HepG2 (cell line): ENCODE measurements at regions not wholly inside any gene's neighbourhood (a gene's known extent, or its start where the extent isn't known, plus 50 kb on each side); places are given as distances from the start of the nearest gene placed in this dataset.

ENCODE experiments used
- ATAC-seq: fragments of 200-7000 bp; cut with Tn5 transposase; 3 replicates; pipeline ENCODE4 v1.9.1; 2020; ENCODE audit warnings: mild to moderate bottlenecking, moderate library complexity
- BruUV-seq: library from RNA; stranded (reverse); fragments of 400-500 nt; replicated peaks from 2 replicates; lab custom pipeline; 2021; lab: Mats Ljungman, UMichigan
- CTCF ChIA-PET: fragments of 300-600 bp; formaldehyde crosslinking; extraction: SDS; loops from one replicate; lab custom pipeline; 2021; ENCODE audit warnings: low total read pairs, inconsistent platforms, low intra/inter-chr PET ratio; lab: Yijun Ruan, JAX
- POLR2A ChIA-PET: fragments of 350-600 bp; sonication (Branson Sonifier 250); formaldehyde crosslinking; loops from one replicate; lab custom pipeline; 2020; ENCODE audit warnings: antibody characterized with exemption, inconsistent platforms; lab: Yijun Ruan, JAX
- DNase-seq: peaks from one replicate; pipeline ENCODE4 v3.0.0-alpha.2; 2015; ENCODE audit warnings: low spot score
- FAIRE-seq: peaks from 3 replicates; lab custom pipeline; 2011; peaks lifted over from hg19 to GRCh38; lab: Jason Lieb, UNC
- H2AFZ ChIP-seq: one replicate; pipeline ENCODE4 v1.6.1; 2011; ENCODE audit warnings: low read length, inconsistent platforms
- H3K27ac ChIP-seq: fragments of 300-600 bp; 3 replicates; pipeline ENCODE4 v1.8.0; 2011; ENCODE audit warnings: mixed run types, mild to moderate bottlenecking, mixed read lengths, low read length, inconsistent platforms; ENCODE audit not compliant: insufficient read depth; ENCODE audit errors: extremely low read length
- H3K27me3 ChIP-seq, 2 experiments: fragments of 200-600 bp in 1 of 2; 2 replicates in 1 of 2; 3 replicates in 1 of 2; pipeline versions ENCODE4 v1.6.0 to v1.8.0; 2011; ENCODE audit warnings: low read length in 2 of 2, mild to moderate bottlenecking in 2 of 2, moderate library complexity in 2 of 2, inconsistent platforms in 1 of 2; ENCODE audit not compliant: insufficient read depth in 2 of 2, control insufficient read depth in 1 of 2
- H3K36me3 ChIP-seq, 2 experiments: fragments of 200-600 bp in 1 of 2; replicated peaks in 1 of 2; 2 replicates in 1 of 2; 3 replicates in 1 of 2; pipeline versions ENCODE4 v1.5.1 to v1.8.0; 2011; ENCODE audit warnings: low read length in 2 of 2, inconsistent platforms in 1 of 2; ENCODE audit not compliant: insufficient read depth in 2 of 2, control insufficient read depth in 1 of 2
- H3K4me1 ChIP-seq: 2 replicates; pipeline ENCODE4 v1.5.1; 2012; ENCODE audit warnings: low read length, inconsistent platforms; ENCODE audit not compliant: insufficient read depth
- H3K4me2 ChIP-seq: 2 replicates; pipeline ENCODE4 v1.6.0; 2011; ENCODE audit warnings: low read depth, low read length, inconsistent platforms
- H3K4me3 ChIP-seq, 3 experiments: fragments of 200-600 bp in 1 of 3; sonication (generic), shearing (Covaris generic) in 1 of 3; replicated peaks in 1 of 3; 2 replicates each; pipeline ENCODE4 v1.5.1; 2011 to 2016; ENCODE audit warnings: low read length in 3 of 3, inconsistent platforms in 2 of 3, low read depth in 2 of 3, mild to moderate bottlenecking in 2 of 3, control low read depth in 1 of 3, mixed read lengths in 1 of 3; ENCODE audit not compliant: insufficient read depth in 1 of 3
- H3K79me2 ChIP-seq: one replicate; pipeline ENCODE4 v1.6.1; 2011; ENCODE audit warnings: low read length, inconsistent platforms; ENCODE audit not compliant: insufficient read depth
- H3K9ac ChIP-seq: 2 replicates; pipeline ENCODE4 v1.6.0; 2011; ENCODE audit warnings: mild to moderate bottlenecking, low read depth, low read length, inconsistent platforms; ENCODE audit not compliant: insufficient read depth
- H3K9me3 ChIP-seq: 2 replicates; pipeline ENCODE4 v1.5.1; 2012; ENCODE audit warnings: mild to moderate bottlenecking, low read length
- H4K20me1 ChIP-seq: 2 replicates; pipeline ENCODE4 v1.6.0; 2011; ENCODE audit warnings: inconsistent platforms, mild to moderate bottlenecking, low read length, moderate library complexity; ENCODE audit not compliant: insufficient read depth
- CTCF ChIP-seq: sonication (generic); formaldehyde crosslinking; IDR thresholded peaks from 2 replicates; pipeline ENCODE4 v1.5.0; 2020; ENCODE audit warnings: mild to moderate bottlenecking, missing genetic modification reagents, moderate library complexity
- ELF3 ChIP-seq: IDR thresholded peaks from 2 replicates; pipeline ENCODE4 v1.6.1; 2016; ENCODE audit warnings: missing genetic modification reagents, missing compliant biosample characterization
- KIAA2018 ChIP-seq: sonication (generic); formaldehyde crosslinking; IDR thresholded peaks from 2 replicates; pipeline ENCODE4 v1.5.0; 2020; ENCODE audit warnings: mild to moderate bottlenecking, missing genetic modification reagents, borderline replicate concordance
- RAD21 ChIP-seq: fragments of 450-650 bp; formaldehyde crosslinking; IDR thresholded peaks from 2 replicates; pipeline ENCODE4 v1.5.0; 2020; ENCODE audit warnings: mild to moderate bottlenecking
- SIN3A ChIP-seq: IDR thresholded peaks from 2 replicates; pipeline ENCODE4 v1.6.1; 2011; ENCODE audit warnings: low read depth, mild to moderate bottlenecking, control low read depth, low read length, borderline replicate concordance
- SMC3 ChIP-seq: IDR thresholded peaks from 2 replicates; pipeline ENCODE4 v1.6.1; 2011; ENCODE audit warnings: low read length, improper control_type of control experiment
- ZMYM4 ChIP-seq: sonication (generic); formaldehyde crosslinking; IDR thresholded peaks from 2 replicates; pipeline ENCODE4 v1.8.1; 2023; ENCODE audit warnings: mild to moderate bottlenecking, missing genetic modification reagents
- ZNF574 ChIP-seq: sonication (generic); formaldehyde crosslinking; IDR thresholded peaks from 2 replicates; pipeline ENCODE4 v1.4.0; 2020; ENCODE audit warnings: missing genetic modification reagents
- ZNF724P ChIP-seq: sonication (generic); formaldehyde crosslinking; IDR thresholded peaks from 2 replicates; pipeline ENCODE4 v1.8.0; 2022; ENCODE audit warnings: missing genetic modification reagents, borderline replicate concordance
- ZSCAN12 ChIP-seq: sonication (generic); formaldehyde crosslinking; IDR thresholded peaks from 2 replicates; pipeline ENCODE4 v1.9.0; 2021; ENCODE audit warnings: mild to moderate bottlenecking, missing genetic modification reagents
- WGBS: methylation state at CpG from one replicate; pipeline ENCODE4 v1.1.6; 2017; ENCODE audit warnings: low lambda C conversion rate; 5-methylcytosine and 5-hydroxymethylcytosine counted together
- in situ Hi-C: cut with HindIII; loops from 2 replicates; pipeline ENCODE4 v1.10.0; 2017; ENCODE audit warnings: low pct_unique_long_range_greater_than_20kb; ENCODE audit not compliant: extremely low pct_ligation_motif_present
- intact Hi-C: fragments of 100-400 bp; cut with micrococcal nuclease; formaldehyde crosslinking; loops from one replicate; pipeline ENCODE4 v1.10.0; 2022; ENCODE audit not compliant: unreplicated experiment

DNA sequence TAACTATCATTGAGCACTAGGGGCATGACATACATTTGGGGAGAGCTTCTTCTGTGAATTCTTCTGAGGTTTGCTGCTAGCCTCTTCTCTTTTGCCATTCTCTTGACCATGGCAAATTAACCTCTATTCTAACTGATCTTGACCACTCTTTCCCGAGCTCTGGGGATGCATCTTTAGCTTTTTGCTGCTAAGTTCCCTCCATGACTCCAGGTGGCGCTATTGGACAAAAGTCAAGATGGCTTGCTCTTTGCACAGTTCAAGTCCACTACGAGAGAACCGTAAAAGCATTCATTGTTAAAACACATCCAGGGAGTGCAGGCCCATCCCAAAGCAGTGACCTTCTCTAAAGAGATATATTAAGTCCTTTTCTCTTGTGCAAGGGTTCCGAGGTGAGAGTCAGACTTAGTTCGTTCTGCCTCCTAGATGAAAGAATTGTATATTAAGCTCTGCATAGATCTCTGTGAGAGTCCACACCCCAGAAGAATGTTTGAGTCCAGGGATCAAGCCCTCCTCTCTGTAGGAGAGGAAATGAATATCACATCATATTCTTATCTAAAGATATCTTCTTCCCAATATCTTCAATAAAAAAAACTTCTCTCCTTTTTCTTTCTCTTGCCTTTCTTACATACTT, 1152.9 kb upstream of the CDH6 start:
- ATAC-seq (peak; percentile 97), FAIRE-seq (peak; percentile 63), DNase-seq (peak; percentile 69)
- H3K79me2 ChIP-seq = no peaks in the 10 kb centered on the region
- no peaks in the 10 kb centered on the region for H3K9me3 ChIP-seq
- BruUV-seq = no TSS peak
- ChIA-PET POLR2A (no interaction called here), CTCF (interaction anchor here (1.3 to 1.5 kb wide), 3 partner anchors 1146 to 1230 kb away, joined by 3 to 8 read pairs (median 6); no protein-coding TSS in a partner anchor)
- H3K36me3 ChIP-seq = no peaks in the 10 kb centered on the region
- no peak overlapping the region for H3K9ac ChIP-seq
- H3K4me3 ChIP-seq = no peak overlapping the region
- WGBS = 1% methylated on average over 6 of the region's 6 CpGs
- no peak overlapping the region for H3K27ac ChIP-seq
- peak overlapping the region; percentile 32 for H3K4me2 ChIP-seq
- no peaks in the 10 kb centered on the region for H3K27me3 ChIP-seq
- intact Hi-C loops (loop anchor here (5.0 kb wide), 1 partner anchor 1147 kb away; no protein-coding TSS in a partner anchor), in situ Hi-C loops (loop anchor here (25.0 kb wide), 1 partner anchor 1197 kb away; no protein-coding TSS in a partner anchor)
- H3K4me1 ChIP-seq = no peaks in the 10 kb centered on the region
- H4K20me1 ChIP-seq = no peaks in the 10 kb centered on the region
- no peak overlapping the region for H2AFZ ChIP-seq
- peak; percentile 64 for TF ChIP-seq ZMYM4
- TF ChIP-seq SIN3A = no peak
- peak; percentile 93 for TF ChIP-seq ZNF574 (CRISPR knock-in tag)
- TF ChIP-seq ZNF724P (CRISPR knock-in tag) = no peak
- no peak for TF ChIP-seq ELF3 (CRISPR knock-in tag)
- TF ChIP-seq SMC3 = peak; percentile 79
- TF ChIP-seq CTCF (CRISPR knock-in tag) = peak; percentile 86
- no peak for TF ChIP-seq KIAA2018 (CRISPR knock-in tag)
- peak; percentile 68 for TF ChIP-seq RAD21
- TF ChIP-seq ZSCAN12 (CRISPR knock-in tag) = no peak
